Frontal cortex (tissue), 3 donors: ENCODE measurements at regions not wholly inside any gene's neighbourhood (a gene's known extent, or its start where the extent isn't known, plus 50 kb on each side); places are given as distances from the start of the nearest gene placed in this dataset.
"Not testable (repeated sequence)": the region's sequence is repeated elsewhere in the genome, so short reads cannot be mapped to it uniquely, and the experiment has no call there.

Experiments used
- DNase-seq, 2 donors: peaks; one replicate each; pipeline ENCODE4 v3.0.0; 2012; ENCODE audit warnings: low spot score in 2 of 2
- FAIRE-seq: peaks from 2 replicates; lab custom pipeline; 2012; peaks lifted over from hg19 to GRCh38; lab: Jason Lieb, UNC
- donor health status: control.
- donor health status: control.
- donor health status: control.

- not testable (repeated sequence) for DNase-seq, FAIRE-seq
These were observed 394.1 kb downstream of the CPS1 start for GRCh38 chr2:210950434-210951060.

- FAIRE-seq (no peak), DNase-seq (no peak)
These were observed 398.0 kb downstream of the CPS1 start for GRCh38 chr2:210954386-210954907.

- DNase-seq (no peak), FAIRE-seq (no peak)
These were observed 399.2 kb downstream of the CPS1 start for GRCh38 chr2:210955591-210955990.

GRCh38 chr2:210956101-210956500, 399.7 kb downstream of the CPS1 start:
- no peak for DNase-seq

GRCh38 chr2:210961249-210961648, 404.9 kb downstream of the CPS1 start:
- FAIRE-seq = no peak
- no peak for DNase-seq

More at GRCh38 chr2:210956101-210956500, 399.7 kb downstream of the CPS1 start:
- FAIRE-seq = no peak

- FAIRE-seq = no peak
- no peak for DNase-seq
These were observed 407.0 kb downstream of the CPS1 start for GRCh38 chr2:210963386-210963785.

- FAIRE-seq = no peak
- no peak for DNase-seq
These were observed 407.9 kb downstream of the CPS1 start for GRCh38 chr2:210964141-210964764.

GRCh38 chr2:210965472-210965871, 409.1 kb downstream of the CPS1 start:
- DNase-seq (no peak), FAIRE-seq (no peak)

- FAIRE-seq (no peak), DNase-seq (no peak)
These were observed 409.9 kb downstream of the CPS1 start for GRCh38 chr2:210966330-210966729.

- FAIRE-seq = no peak
- no peak for DNase-seq
These were observed 415.0 kb downstream of the CPS1 start for GRCh38 chr2:210971431-210971830.

GRCh38 chr2:210986806-210987205, 430.4 kb downstream of the CPS1 start:
- FAIRE-seq = not testable (repeated sequence)

GRCh38 chr2:210991107-210991506, 434.7 kb downstream of the CPS1 start:
- no peak for FAIRE-seq
- no peak for DNase-seq

More at GRCh38 chr2:210986806-210987205, 430.4 kb downstream of the CPS1 start:
- not testable (repeated sequence) for DNase-seq

- DNase-seq = no peak
- FAIRE-seq = no peak
These were observed 437.7 kb downstream of the CPS1 start for GRCh38 chr2:210994104-210994503.

- FAIRE-seq = no peak
- no peak for DNase-seq
These were observed 441.0 kb downstream of the CPS1 start for GRCh38 chr2:210997373-210997772.

GRCh38 chr2:210998334-210998733, 441.9 kb downstream of the CPS1 start:
- FAIRE-seq = no peak

GRCh38 chr2:211014376-211014775, 458.0 kb downstream of the CPS1 start:
- DNase-seq (no peak), FAIRE-seq (no peak)

More at GRCh38 chr2:210998334-210998733, 441.9 kb downstream of the CPS1 start:
- DNase-seq = no peak

- FAIRE-seq = no peak
- DNase-seq = no peak
These were observed 458.5 kb downstream of the CPS1 start for GRCh38 chr2:211014906-211015305.

GRCh38 chr2:211025089-211025488, 468.7 kb downstream of the CPS1 start:
- not testable (repeated sequence) for FAIRE-seq, DNase-seq

- DNase-seq (no peak), FAIRE-seq (no peak)
These were observed 469.7 kb downstream of the CPS1 start for GRCh38 chr2:211026109-211026508.

- DNase-seq (no peak), FAIRE-seq (no peak)
These were observed 471.6 kb downstream of the CPS1 start for GRCh38 chr2:211027976-211028375.

GRCh38 chr2:211033765-211034164, 477.4 kb downstream of the CPS1 start:
- DNase-seq (no peak), FAIRE-seq (peak; percentile 72)
